ENCODE measurements at regions not wholly inside any gene's neighbourhood (a gene's known extent, or its start where the extent isn't known, plus 50 kb on each side); places are given as distances from the start of the nearest gene placed in this dataset.

DNA sequence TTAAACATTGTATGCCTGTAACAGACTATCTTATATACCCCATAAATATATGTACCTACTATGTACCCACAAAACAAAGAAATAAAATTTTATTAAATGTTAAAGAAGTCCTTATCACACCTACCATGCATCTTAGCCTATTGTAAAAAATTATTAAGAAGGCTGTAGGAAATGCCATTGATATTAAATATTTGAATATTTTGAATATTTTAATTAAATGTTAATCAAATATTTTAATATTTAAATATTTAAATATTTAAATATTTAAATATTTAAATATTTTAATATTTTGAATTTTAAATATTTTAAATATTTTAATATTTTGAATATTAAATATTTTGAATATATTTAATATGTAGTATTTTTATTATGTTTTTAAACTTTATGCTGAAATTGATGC is 331.5 kb upstream of the ATP10B start:
- Histone ChIP-seq H3K4me1 (ENCODE audit: insufficient read depth) (no peaks in the 10 kb centered on the region), H3K4me2 (ENCODE audit: unreplicated experiment) (no peak overlapping the region), H4K20me1 (ENCODE audit: insufficient read depth) (no peaks in the 10 kb centered on the region), H2AFZ (no peak overlapping the region), H3F3A (ENCODE audit: insufficient read depth) (no peaks in the 10 kb centered on the region), H3K9me2 (ENCODE audit: insufficient read depth) (no peaks in the 10 kb centered on the region), H3K9me3 (ENCODE audit: low read depth) (no peaks in the 10 kb centered on the region), H3K27ac (no peak overlapping the region), H3K27me3 (replicated peaks; ENCODE audit: insufficient read depth) (no peaks in the 10 kb centered on the region), H3K36me3 (ENCODE audit: low read depth) (no peaks in the 10 kb centered on the region), H3K79me2 (ENCODE audit: insufficient read depth) (no peaks in the 10 kb centered on the region), H3K4me3 (no peak overlapping the region), H3K9ac (no peak overlapping the region)
- no peak for DNase-seq
- no peak for TF ChIP-seq EZH2 (IDR thresholded peaks at IDR 0.05; ENCODE audit: insufficient read depth, poor library complexity, severe bottlenecking)
- in situ Hi-C loops (cut with MboI) = no loop called here

DNA sequence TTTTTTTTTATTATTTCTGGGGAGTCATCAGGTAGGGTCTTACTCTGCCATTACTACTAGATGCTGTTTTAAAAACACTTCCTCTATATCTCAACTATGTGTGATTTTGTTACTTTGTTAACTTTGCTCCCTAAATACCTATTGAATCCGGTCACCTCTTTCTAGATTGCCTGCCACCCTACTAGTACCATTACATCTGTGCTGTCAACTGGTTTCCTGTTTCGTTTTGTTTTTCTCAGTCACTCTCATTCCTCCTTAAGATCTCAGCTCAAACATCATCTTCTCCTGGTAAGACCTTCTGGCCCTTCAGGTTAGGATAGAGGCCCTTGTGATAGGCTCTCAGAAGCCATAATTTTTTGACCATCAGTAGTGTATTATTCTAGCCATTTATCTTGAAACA is 324.2 kb upstream of the ATP10B start:
- H3F3A ChIP-seq (ENCODE audit: insufficient read depth) = no peaks in the 10 kb centered on the region
- no peak overlapping the region for H3K27ac ChIP-seq
- H3K4me3 ChIP-seq = no peak overlapping the region
- DNase-seq = no peak
- no peak overlapping the region for H3K4me2 ChIP-seq (ENCODE audit: unreplicated experiment)
- H4K20me1 ChIP-seq (ENCODE audit: insufficient read depth) = no peaks in the 10 kb centered on the region
- H3K9me3 ChIP-seq (ENCODE audit: low read depth) = no peaks in the 10 kb centered on the region
- no peaks in the 10 kb centered on the region for H3K79me2 ChIP-seq (ENCODE audit: insufficient read depth)
- in situ Hi-C loops (cut with MboI) = no loop called here
- H3K36me3 ChIP-seq (ENCODE audit: low read depth) = no peaks in the 10 kb centered on the region
- no peak overlapping the region for H2AFZ ChIP-seq
- H3K9ac ChIP-seq = no peak overlapping the region
- TF ChIP-seq EZH2phosphoT487 (IDR thresholded peaks at IDR 0.05; ENCODE audit: insufficient read depth, low read depth) = no peak
- no peak for TF ChIP-seq EZH2 (IDR thresholded peaks at IDR 0.05; ENCODE audit: insufficient read depth, poor library complexity, severe bottlenecking)
- H3K27me3 ChIP-seq (replicated peaks; ENCODE audit: insufficient read depth) = no peaks in the 10 kb centered on the region
- WGBS, 2 experiments (ENCODE audit: low coverage in 1 of 2, low lambda C conversion rate in 2 of 2, missing lambda C conversion rate in 2 of 2) = 34 to 47% methylated on average over 2 of the region's 2 CpGs
- H3K4me1 ChIP-seq (ENCODE audit: insufficient read depth) = no peaks in the 10 kb centered on the region
- H3K9me2 ChIP-seq (ENCODE audit: insufficient read depth) = no peaks in the 10 kb centered on the region

DNA sequence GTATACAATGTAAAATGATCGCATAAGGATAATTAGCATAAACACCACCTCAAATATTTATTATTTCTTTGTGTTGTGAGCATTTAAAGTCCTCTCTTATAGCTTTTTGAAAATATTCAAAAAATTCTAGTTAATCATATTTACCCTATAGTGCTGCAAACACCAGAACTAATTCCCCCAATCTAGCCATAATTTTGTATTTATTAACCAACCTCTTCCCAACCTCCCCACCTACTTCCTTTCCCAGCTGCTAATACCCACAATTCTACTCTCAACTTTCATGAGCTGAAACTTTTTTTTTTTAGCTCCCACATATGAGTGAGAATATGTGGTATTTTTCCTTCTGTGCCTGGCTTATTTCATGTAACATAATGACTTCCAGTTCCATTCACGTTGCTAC is 317.8 kb upstream of the ATP10B start:
- H3K27me3 ChIP-seq (replicated peaks; ENCODE audit: insufficient read depth) = no peaks in the 10 kb centered on the region
- H3K36me3 ChIP-seq (ENCODE audit: low read depth) = no peaks in the 10 kb centered on the region
- no peak overlapping the region for H3K4me2 ChIP-seq (ENCODE audit: unreplicated experiment)
- no peak for DNase-seq
- no peak for TF ChIP-seq EZH2 (IDR thresholded peaks at IDR 0.05; ENCODE audit: insufficient read depth, poor library complexity, severe bottlenecking)
- no peak for TF ChIP-seq EZH2phosphoT487 (IDR thresholded peaks at IDR 0.05; ENCODE audit: insufficient read depth, low read depth)
- H3K9me3 ChIP-seq (ENCODE audit: low read depth) = no peaks in the 10 kb centered on the region
- WGBS, 2 experiments (ENCODE audit: low coverage in 1 of 2, low lambda C conversion rate in 2 of 2, missing lambda C conversion rate in 2 of 2) = 42 to 49% methylated on average over 2 of the region's 2 CpGs
- no peaks in the 10 kb centered on the region for H3K4me1 ChIP-seq (ENCODE audit: insufficient read depth)
- H3K9ac ChIP-seq = no peak overlapping the region
- H3F3A ChIP-seq (ENCODE audit: insufficient read depth) = no peaks in the 10 kb centered on the region
- H2AFZ ChIP-seq = no peak overlapping the region
- H3K9me2 ChIP-seq (ENCODE audit: insufficient read depth) = no peaks in the 10 kb centered on the region
- no peak overlapping the region for H3K4me3 ChIP-seq
- no peaks in the 10 kb centered on the region for H3K79me2 ChIP-seq (ENCODE audit: insufficient read depth)
- H3K27ac ChIP-seq = no peak overlapping the region
- in situ Hi-C loops (cut with MboI) = no loop called here
- H4K20me1 ChIP-seq (ENCODE audit: insufficient read depth) = no peaks in the 10 kb centered on the region

GRCh38 chr5:161167016-161167767 is 315.2 kb upstream of the ATP10B start:
- Histone ChIP-seq H3K9me3 (ENCODE audit: low read depth) (no peaks in the 10 kb centered on the region), H3K27me3 (replicated peaks; ENCODE audit: insufficient read depth) (no peaks in the 10 kb centered on the region), H3F3A (ENCODE audit: insufficient read depth) (no peaks in the 10 kb centered on the region), H3K4me3 (no peak overlapping the region), H3K27ac (no peak overlapping the region), H3K79me2 (ENCODE audit: insufficient read depth) (no peaks in the 10 kb centered on the region), H2AFZ (no peak overlapping the region), H3K9ac (no peak overlapping the region), H3K36me3 (ENCODE audit: low read depth) (no peaks in the 10 kb centered on the region), H3K9me2 (ENCODE audit: insufficient read depth) (no peaks in the 10 kb centered on the region), H3K4me2 (ENCODE audit: unreplicated experiment) (no peak overlapping the region), H3K4me1 (ENCODE audit: insufficient read depth) (no peaks in the 10 kb centered on the region), H4K20me1 (ENCODE audit: insufficient read depth) (no peaks in the 10 kb centered on the region)
- 18 to 22% methylated on average over 6 of the region's 6 CpGs for WGBS, 2 experiments (ENCODE audit: low coverage in 1 of 2, low lambda C conversion rate in 2 of 2, missing lambda C conversion rate in 2 of 2)
- no peak for DNase-seq
- no peak for TF ChIP-seq EZH2 (IDR thresholded peaks at IDR 0.05; ENCODE audit: insufficient read depth, poor library complexity, severe bottlenecking)
- TF ChIP-seq EZH2phosphoT487 (IDR thresholded peaks at IDR 0.05; ENCODE audit: insufficient read depth, low read depth) = no peak
- in situ Hi-C loops (cut with MboI) = no loop called here

Measured in GM23248 (cell line).